Colon (tissue), 2 donors: ENCODE measurements at regions not wholly inside any gene's neighbourhood (a gene's known extent, or its start where the extent isn't known, plus 50 kb on each side); places are given as distances from the start of the nearest gene placed in this dataset.

Experiments
- FAIRE-seq: peaks from 2 replicates; lab custom pipeline; 2012; peaks lifted over from hg19 to GRCh38; lab: Jason Lieb, UNC
- donor health status: control.
- donor health status: control.

GRCh38 chr1:30419831-30420230, 303.6 kb downstream of the MATN1 start:
- FAIRE-seq: no peak

DNA sequence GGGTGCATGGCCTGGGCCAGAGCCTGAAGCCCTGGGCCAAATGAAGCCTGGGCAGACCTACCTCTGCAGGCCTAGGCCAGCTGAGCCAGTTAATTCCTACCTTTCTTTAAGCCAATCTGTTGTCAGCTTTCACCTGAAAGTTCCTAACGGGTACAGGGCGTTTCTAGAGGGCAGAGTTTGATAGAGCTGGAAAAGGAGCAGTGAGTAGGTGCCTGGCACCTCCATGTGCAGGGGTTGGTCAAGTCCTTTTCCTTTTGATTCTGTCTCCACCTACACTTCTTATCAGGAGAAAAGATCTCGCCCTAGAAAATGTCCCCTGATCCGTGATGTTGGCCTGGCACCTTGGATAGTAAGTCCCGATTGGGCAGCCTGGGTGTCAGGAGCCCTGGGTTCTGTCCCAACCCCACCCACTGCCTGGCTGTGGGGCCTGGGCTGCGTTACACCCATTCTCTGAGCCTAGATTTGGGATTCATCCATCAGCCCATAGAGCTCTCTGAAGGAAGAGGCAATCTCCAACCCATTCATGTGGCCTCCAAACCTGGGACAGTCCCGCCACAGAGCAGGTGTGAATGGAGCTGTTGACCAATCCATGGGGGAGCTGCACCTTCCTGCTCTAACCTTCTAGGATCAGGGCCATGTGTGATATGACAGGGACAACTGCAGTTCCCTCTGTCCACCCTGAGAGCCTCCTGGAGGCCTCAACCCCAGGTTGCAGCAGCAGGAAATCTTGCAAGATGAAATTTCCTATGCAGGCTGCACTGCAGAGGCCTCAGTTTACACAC, 304.3 kb downstream of the MATN1 start:
- FAIRE-seq: no peak

DNA sequence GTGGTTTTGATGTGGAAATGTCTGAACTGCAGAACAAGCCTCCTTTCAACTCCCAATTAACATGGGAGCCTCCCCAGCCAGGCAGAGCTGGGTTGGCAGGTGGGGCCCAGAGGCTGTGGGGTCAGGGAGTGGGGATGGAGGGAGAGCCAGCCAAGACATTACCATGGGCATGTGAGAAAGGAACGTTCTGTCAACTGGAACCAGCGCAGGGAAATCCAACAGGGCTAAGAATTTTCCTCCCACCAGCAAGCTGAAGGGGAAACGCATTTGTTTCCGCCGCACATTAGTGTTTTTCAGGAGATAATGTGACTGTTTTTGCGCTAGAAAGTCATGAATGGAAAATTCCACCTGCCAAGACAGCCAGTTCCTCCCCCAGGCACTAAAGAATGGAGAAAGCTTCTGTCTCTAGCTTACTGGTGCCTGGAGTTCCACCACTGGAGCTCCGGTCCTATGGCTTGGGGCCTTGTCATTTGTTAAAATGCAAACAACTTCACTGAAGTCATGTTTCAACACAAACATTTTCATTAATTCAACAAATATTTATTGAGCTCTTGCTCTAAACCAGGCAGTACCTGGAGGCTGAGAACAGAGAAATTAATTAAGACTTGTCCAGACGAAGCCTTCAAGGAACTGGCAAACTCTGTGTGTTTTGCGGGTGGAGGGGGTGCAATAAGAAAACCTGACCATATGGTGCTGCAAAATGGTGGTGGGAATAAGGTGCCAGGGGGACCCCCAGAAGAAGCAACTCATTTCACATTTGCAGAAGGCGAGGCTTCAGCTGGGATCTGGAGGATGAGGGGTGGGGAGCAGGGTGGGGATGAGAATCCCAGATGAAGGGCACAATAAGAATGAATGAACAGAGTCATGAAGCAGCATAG, 305.1 kb downstream of the MATN1 start:
- FAIRE-seq: no peak

- no peak for FAIRE-seq
Measured at GRCh38 chr1:30417701-30418046, 305.7 kb downstream of the MATN1 start.

- no peak for FAIRE-seq
Measured at GRCh38 chr1:30417001-30417700, 306.2 kb downstream of the MATN1 start.

GRCh38 chr1:30416221-30416820, 307.1 kb downstream of the MATN1 start:
- FAIRE-seq: no peak

DNA sequence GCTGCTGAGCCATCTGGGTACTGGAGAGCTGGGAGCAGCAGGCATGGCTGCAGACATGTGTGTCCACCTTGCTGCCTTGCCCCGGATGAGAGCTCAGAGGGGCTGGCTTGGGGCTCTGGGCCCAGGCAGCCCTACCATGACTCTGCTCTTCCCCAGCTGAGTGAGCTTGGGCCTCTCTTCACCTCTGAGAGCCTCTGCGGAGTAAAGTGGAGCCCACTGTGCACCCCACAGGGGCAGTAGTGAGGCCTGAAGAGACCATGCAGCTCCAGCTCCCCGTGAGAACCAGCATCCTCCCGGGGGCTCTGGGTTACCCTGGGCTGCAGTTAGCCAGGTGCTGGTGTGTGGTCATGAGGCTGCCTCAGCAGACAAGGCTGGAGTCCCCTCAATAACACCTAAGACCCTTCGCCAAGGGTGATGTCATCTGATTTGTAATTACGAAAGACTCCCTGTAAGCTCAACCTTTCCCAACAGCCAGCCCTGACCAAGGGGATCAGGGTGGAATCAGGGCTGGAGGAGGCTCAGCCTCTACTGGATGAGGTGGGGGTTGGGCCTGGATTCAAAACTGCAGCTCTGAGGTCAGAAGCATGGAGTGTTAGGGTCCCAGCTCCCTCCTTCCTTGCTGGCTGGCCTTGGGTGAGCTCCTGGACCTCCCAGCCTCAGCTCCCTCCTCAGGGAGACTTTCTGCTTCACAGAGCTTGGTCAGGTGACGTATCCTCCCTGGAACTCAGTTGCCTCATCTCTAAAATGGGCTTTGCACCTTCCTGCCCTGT, 308.0 kb downstream of the MATN1 start:
- FAIRE-seq: no peak

DNA sequence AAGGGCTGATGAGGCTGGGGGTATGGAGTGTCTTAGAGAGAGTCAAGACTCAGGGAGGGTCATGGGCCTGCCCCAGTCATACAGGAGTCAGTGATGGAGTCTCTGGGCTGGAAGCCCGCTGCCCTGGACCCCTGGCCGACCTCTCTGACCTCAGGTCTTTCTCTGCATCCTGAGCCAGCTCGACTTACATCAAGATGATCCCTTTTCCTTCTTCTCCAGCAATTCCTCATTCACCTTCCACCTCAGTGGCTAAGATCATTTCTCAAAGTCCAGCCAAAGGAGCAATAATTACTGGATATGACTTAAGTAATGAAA, 308.6 kb downstream of the MATN1 start:
- FAIRE-seq: no peak

DNA sequence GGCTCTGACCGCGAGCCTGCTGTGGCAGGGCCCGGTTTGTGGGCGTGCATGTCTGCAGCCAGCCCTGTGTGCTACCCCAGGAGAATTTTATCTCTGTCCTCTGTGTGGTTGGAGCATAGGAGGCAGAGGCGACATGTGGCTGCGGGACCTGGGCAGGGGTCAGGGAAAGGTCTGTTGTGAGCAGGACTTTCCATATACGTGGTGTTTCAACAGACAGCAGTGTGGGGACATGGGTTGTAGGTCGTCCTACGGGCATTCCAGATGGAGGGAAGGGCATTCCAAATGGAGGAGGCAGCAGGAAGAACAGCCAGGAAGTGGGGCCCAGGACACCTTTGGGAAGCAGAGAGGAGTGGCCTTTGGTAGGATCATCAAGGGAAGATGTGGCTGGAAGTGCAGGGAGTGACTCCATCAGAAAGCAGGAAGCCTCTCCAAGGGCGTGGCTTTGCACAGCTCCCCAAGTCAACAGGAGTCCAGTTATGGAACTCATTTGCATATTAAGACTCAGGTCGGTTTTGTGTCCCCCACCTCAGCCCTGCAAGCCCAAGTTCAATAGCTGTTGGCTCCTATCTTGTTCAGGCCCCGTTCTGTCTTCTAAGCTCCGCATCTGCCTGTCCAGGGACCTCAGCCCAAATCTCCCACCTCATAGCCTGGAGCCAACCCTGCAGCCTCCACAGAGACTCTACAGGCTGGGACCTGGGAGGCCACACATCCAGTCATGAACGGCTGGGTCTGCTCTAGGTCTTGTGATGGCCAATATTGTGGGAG, 309.1 kb downstream of the MATN1 start:
- FAIRE-seq: no peak

- FAIRE-seq: no peak
Measured at GRCh38 chr1:30413606-30414005, 309.8 kb downstream of the MATN1 start.

- no peak for FAIRE-seq
Measured at GRCh38 chr1:30413111-30413440, 310.3 kb downstream of the MATN1 start.

DNA sequence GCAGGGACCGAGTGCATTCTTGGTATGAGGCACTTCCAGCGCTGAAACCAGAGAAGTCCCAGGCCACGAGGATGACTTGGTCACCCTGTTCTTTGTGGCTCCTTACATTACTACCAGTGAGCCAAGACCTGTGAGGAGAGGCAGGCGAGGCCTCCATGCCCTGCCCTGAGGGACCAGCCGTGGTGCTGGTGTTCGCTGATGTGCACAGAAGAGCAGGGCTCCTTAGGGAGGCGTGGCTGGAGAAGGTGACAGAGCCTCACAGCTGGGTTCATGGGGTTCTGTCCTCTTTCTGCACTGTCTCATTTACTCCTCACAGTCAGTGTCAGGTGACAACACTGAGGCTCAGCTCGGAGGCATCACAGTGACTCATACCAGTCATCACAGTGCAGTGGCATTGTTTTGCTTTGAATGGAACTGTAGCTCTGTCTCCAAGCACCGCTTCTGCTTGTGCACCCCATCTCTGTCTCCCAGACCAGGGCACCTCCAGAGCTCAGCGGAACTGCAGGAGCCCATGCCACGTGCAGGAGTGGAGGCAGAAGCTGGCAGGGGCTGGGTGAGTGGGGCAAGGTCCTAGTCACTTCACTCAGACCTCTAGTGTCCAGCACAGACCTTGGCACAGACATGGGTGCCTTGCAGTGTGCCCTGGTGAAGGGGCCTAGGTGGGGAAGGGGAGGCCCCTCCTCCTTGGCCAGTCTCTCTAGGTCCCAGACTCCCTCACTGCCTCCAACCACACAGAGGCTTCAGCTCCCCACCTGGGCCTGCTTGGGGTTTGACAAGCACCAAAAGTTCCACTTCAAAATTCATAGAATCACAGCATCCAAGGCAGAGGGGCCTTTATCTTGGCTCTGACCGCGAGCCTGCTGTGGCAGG, 310.9 kb downstream of the MATN1 start:
- no peak for FAIRE-seq

DNA sequence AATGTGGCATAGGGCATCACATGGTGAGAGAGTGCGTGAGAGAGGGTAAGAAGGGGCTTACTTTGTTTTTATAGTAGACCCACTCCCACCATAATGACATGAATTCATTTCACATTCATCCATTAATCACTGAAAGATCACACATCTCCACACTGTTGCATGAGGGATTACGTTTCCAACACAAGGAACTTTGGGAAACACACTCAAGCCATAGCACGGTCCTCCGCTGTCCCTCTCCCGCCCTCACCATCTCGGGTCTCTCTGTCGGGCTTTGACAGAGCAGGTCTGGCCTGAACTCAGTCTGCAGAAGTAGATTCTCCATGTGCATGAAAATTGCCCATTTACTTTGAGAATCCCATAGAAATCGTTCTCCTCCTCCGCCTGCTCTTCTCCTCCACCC, 312.2 kb downstream of the MATN1 start:
- no peak for FAIRE-seq

- no peak for FAIRE-seq
Measured at GRCh38 chr1:30410153-30410851, 313.1 kb downstream of the MATN1 start.

DNA sequence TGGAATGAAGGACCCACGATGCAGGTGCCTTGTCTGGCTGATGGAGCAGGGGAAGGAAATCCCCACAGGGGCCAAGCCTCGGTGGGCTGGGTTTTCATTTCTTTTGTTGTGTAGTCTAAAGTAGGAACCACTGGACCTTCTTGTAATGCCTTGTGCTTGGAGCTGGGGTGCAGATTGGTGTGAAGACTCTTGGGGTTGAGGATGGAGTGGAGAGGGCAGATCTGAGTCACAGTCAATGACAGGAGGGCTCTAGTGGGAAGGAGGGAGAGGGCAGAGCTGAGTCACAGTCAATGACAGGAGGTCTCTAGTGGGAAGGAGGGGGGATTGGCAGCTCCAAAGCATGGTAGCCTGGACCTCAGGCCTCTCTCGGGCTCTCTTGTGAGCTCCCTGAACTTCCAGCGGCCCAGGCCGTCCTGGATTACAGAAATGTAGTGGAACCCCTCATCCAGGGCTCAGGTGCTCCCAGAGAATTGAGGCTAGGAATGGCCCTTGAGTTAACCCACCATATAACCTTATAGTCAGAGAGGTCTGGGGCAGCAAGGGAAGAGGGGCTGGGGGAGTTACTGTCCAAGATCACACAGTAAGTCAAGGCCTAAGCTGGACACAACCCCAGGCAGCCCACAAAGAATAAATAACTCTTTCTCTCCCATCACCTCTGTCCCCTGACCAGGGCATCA, 313.8 kb downstream of the MATN1 start:
- no peak for FAIRE-seq

DNA sequence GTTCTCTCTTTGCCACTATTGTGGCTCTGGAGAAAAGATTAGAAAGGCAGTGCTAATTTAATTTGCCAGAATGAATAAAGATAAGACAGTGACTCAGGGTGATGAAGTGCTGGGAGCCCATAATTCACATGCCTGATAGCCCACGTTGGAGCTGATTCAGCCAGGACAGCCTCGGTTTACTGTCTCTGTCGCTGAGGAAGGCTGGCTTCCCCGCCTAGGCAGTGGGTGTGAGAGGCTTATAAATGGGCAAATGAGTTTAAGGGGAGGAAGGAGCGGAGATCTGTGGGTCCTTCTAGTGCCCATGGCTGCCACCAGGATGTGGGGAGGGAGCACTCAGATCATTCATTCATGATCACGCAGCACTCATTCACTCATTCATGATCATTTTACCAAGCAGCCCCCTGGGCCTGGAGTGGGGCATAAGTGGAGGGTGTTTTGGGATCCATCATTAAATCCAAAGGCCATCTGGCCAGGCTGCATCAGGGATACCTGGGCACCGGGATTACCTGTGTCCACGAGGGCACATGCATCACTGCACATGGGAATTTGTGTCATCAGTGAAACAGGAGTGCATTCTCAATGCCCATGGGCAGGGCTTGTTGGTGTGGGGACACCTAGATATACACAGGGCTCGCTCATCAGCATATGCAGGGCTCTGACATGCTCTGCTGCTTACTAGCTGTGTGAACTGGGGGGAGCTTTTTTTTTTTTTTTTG, 315.4 kb downstream of the MATN1 start:
- FAIRE-seq: no peak

GRCh38 chr1:30406996-30407864, 316.2 kb downstream of the MATN1 start:
- FAIRE-seq: no peak
